ENCODE measurements at regions not wholly inside any gene's neighbourhood (a gene's known extent, or its start where the extent isn't known, plus 50 kb on each side); places are given as distances from the start of the nearest gene placed in this dataset.
"Not testable (repeated sequence)": the region's sequence is repeated elsewhere in the genome, so short reads cannot be mapped to it uniquely, and the experiment has no call there.

DNA sequence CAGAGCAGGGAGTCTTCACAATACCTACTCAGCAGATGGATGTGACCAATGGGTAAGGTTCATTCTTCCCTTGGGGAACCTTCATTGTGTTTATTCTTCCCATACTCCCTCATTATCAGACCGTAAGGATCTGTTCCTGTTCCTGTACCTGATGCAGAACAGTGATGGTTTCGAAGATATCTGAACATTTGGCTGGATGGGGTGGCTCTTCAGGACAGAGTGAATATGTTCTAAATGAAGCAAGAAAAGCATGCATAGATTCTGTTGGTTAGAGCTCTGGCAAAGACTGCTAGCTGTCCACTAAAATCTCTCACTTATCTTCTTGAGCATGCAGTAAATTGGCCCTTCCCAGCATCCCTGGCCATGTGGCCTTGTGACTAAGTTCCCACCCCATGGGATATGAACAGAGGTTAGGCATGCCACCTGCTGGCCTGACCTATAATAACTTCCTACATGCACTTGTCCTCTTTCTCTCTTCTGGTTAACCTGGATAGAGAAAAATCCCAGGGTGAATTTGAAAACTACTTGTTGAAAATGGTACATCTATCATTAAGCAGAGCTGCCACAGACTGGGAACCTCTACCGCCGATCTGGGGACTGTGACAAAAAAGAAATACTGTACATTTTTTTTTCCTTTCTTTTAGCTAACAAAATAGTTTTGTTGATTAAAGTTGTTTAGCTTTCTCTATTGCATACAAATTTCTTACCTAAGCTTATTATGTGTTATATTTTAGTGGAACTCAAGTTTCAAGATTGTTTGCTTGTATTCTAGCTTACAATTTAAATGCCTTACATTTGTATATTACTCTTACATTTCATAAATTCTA, 60.0 kb upstream of the BANK1 start:
- peak; percentile 62 for DNase-seq (ENCODE audit: low read depth)

DNA sequence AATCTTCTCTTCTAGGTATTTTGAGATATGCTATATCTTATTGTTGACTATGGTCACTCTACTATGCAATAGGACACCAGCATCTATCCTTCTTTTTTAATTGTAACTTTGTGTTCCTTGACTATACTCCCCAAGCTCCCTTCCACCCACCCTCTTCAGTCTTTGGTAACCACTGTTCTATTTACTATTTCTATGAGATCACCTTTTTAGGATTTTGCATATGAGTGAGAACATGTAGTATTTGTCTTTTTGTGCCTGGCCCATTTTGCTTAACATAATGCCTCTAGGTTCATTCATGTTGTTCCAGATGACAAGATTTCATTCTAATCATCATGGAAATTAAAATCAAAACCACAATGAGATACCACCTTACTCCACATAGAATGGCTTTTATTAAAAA, 63.3 kb upstream of the BANK1 start:
- no peak for DNase-seq (ENCODE audit: low read depth)

DNA sequence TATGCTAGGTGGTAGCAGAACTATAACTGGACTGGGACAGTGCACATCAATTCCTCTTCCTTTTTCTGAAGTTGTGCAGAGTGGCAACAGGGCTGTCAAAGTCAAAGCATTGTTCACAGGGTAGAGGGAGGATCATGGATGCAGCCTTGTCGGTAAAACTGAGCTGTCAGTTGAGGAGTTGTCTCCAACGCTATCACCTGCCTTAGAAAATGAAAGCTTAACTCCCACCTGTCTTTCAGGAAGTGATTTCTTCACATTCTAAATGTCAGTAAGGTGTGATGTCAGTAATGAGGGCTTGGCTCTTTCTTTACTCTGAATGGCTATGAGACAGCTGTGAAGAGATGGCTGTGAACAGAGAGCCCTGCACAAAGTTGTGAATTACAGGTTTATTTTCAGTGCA, 66.4 kb upstream of the BANK1 start:
- no peak for DNase-seq (ENCODE audit: low read depth)

DNA sequence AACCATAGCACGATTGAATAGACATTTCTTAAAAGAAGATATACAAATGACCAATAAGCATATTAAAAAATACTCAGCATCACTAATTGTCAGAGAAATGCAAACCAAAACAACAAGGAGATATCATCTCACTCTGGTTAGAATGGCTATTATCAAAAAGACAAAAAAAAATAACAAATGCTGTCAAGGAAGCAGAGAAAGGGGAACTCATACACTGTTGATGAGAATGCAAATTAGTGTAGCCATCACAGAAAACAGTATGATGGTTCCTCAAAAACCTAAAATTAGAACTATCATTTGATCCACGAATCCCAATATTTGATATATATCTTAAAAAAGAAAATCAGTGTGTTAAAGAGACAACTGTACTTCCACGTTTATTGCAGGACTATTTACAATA, 71.7 kb upstream of the BANK1 start:
- DNase-seq (ENCODE audit: low read depth): no peak

DNA sequence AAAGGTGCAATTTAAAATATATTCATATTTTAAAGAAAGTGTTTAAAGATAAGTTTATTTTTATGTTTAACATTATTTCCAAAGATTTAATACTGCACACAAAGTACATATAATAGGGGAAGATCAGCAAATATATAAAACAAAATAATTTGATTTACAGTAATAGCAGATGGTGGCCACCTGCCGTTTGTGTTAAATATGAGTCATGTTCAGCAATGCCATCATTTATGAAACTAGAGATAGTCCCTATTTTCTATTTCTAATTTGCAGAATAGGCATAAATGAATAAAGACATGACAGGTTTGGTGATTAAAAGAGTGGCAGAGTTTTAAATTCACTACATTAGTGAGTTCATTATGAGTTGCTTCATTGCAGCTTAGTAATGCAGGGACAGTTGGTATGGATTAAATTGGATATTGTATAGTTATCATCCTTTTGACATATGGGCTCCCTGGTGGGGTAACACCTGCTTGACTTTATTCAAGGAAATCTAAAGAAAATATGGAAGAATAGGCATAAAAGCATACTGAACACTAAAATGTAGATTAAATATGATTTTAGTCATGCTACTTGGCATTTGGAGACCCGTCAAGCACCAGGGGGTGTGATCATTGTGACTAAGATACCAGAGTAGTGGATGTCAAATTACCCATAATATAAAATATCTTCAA, 78.8 kb upstream of the BANK1 start:
- DNase-seq (ENCODE audit: low read depth): no peak

DNA sequence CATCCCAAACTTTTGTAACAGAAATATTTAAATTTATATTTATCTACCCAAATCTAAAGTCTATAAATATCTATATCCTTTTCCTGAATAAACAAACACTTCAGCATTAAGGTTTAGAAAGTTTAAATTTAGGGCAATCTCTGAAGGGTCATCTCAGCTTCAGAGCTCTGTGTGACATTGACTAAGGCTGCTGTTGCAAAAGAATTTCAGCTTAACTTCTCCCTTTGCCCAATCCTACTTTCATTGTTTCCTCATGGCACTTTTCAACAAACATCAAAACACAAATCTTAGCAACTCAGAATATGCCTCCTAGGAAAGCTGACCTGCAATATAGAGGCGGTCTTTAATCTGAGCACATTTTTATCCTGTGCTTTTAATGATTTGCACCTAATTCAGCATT, 79.7 kb upstream of the BANK1 start:
- no peak for DNase-seq (ENCODE audit: low read depth)

DNA sequence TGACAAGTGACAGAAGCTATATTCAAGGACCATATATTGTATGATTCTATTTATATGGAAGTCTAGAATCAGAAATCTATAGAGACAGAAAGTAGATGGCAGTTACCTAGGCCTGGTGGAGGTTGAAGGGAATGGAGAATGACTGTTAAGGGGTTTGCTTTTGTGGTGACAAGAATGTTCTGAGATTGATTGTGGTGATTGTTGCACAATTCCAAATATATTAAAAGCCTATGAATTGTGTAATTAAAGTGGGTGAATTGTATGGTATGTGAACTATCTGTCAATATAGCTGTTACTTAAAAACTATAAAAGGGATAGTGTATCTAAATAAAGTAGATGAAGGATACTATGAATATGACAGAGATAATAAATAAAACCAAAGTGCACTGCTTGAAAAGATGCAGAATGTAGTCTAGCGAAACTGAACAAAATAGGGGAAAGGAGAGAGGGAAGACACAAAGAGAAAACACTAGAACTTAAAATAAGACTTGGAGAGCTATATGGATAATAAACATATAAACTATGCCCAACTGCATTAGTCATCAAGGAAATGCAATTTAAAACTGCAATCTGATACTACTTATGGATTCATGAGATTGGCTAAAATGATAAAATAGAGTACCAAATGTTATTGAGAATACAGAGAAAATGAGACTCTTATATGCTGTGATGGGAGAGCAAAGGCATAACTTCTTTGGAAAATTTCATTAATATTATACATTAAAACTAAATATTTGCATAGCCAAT, 82.1 kb upstream of the BANK1 start:
- no peak for DNase-seq (ENCODE audit: low read depth)

DNA sequence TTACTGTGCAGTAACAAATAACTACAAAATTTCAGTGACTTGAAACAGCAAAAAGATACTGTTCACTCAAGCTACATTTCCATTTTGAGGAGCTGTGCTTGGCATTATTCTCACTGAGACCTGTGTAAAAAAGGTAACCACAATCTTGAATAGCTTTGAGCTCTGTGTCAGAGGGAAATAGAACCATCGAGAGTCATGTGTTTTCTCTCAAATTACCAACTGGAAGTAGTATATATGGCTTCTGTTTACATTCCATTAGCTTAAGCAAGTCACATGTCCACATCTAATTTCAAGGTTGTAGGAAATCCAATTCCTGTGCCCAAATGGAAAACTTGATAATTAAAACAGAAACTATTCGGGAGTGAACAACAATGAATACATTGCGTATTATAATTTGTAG, 82.9 kb upstream of the BANK1 start:
- no peak for DNase-seq (ENCODE audit: low read depth)

DNA sequence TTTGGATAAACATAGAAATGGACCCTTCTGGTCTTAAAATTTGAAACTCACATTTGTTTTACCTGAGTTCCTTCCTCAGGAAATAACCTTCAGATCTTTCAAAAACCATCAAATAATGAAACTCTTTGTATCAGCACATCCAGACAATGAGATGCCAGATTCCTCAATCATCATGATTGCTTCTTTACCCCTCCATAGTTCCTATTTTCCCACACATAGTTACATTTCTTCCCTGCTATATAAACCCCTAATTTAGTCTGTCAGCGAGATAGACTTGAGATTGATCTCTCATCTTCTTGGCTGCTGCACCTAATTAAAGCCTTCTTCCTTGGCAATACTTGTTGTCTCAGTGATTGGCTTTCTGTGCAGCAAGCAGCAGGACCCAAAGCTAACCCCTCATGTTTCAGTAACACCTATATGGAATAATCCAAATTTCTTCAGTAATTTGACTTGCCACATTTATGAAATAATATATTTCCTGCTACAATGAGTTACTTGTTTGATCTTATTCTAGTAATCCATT, 83.9 kb upstream of the BANK1 start:
- DNase-seq (ENCODE audit: low read depth): no peak

DNA sequence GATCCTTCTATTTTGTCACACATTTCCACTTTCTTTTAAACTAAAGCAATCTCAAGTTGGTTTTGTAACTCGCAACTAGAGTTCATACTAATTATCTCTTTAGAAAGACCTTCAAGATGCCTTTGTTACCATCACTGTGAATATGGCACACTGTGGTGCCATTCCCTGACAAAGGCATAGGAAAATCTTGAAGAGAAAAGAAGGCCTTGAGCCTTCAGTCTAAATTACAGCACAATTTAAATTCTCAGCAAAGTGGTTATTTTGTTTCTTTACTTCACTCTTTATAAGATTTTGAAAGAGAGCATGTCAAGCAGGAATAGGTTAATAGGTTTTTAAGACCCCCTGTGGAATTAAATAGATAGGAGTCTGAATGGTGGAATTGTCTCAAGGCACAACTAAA, 89.0 kb upstream of the BANK1 start:
- no peak for DNase-seq (ENCODE audit: low read depth)

DNA sequence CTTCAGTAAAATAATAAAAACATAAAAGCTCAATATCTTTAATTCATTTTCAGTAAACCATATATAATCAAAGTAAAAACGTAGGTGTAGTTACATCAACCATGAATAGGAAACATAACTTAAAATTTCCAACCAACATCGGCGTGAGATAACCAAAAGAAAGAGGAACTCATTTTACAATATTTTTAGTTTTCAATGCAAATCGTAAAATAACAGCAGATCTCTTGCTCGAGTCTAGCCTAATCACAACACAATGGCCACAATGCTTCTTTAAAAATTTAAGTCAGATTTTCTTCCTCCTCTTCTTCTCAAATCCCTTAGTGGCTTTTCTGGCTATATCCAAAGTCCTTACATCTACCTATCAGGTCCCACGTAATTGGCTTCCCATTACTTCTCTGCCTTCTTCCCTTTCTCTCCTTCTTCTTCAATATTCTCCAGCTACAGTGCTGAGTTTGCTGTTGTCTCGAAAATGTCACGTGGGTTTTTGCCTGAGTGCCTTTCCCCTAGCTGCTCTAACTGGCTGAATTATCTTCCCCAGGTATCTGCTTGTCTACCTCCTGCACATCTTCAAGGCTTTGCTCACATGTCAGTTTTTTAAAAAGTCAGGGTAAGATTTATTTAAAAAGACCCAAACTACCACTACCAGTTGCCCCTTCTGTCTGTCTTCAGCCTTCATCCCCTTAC, 90.9 kb upstream of the BANK1 start:
- DNase-seq (ENCODE audit: low read depth): no peak

DNA sequence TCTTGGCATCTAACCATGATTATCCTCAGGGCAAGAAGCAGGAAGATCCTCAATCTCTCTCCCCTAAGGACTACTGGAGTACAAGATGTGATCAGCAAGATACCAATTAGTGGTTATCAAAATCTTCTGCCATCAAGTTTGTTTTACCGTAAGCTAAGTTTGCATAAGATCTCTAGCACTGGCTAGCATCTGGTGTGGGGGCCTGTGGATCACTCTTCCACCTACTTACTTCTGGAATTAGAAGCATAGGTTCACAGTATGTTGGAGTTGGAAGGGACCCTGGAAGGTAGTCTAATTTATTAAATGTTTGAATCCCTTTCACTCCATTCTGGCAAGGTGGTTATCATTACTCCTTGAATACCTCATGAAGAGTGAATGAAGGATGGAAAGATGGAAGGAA, 93.3 kb upstream of the BANK1 start:
- no peak for DNase-seq (ENCODE audit: low read depth)

DNA sequence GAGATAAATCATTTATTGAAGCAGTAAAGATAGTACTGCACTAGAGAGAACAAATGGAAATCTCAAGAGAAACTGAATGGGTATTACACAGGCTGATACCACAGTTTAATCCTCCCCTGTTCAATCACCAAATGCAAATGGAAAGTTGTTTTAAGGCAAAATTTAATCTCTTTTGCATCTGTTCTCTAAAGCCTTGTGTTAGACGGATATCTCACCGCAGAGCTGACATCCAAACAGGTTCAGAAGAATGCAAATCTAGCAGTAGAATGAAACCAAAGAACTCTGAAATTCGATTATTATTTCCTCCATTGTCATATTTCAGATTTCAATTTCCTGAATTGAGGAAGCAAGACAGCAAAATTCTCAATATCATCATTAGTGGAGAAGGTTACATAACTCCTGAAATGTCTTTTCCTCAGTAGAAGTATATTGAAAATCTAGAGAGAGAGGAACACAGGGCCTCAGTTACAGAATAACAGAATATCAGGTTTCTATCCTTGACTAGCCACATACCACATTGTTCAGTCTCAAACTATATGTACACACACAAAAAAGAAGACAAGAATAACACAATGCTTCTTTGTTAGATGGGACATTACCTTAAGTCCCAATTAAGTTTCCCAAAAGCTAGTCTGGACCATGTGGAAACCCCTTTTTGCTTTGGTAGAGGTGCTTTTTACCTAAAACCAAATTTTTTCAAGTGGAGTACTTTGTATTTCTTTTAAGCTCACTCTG, 94.1 kb upstream of the BANK1 start:
- no peak for DNase-seq (ENCODE audit: low read depth)

DNA sequence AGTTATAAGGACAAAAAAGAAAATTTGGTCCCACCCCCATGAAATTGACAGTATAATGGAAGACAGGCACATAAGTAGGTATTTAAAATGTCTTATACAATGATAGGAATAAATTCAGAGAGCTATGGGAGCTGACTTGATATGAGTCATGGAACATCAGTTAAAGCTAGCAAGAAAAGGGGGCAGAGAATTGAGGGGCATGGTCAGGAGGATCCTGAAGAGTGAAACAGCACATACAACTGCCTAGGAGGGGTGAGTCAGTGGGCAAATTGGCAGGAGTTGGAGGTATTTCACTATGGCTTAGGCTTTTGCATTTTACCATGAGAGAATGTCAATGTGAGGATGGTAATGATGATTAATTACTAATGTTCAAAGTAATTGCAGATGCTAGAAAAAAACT, 95.4 kb upstream of the BANK1 start:
- DNase-seq (ENCODE audit: low read depth): peak; percentile 11

DNA sequence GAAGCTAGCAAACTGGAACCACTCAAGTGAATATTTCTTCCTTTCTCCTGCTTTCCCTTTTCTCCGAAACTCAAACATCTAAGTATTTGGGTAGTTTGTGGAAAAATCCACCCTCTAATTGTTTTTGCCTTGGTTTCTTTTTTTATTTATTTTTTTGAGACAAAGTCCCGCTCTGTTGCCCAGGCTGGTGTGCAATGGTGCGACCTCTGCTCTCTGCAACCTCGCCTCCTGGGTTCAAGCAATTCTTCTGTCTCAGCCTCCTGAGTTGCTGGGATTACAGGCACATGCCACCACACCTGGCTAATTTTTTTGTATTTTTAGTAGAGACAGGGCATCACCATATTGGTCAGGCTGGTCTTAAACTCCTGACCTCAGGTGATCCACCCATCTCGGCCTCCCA, 96.1 kb upstream of the BANK1 start:
- not testable (repeated sequence) for DNase-seq (ENCODE audit: low read depth)

DNA sequence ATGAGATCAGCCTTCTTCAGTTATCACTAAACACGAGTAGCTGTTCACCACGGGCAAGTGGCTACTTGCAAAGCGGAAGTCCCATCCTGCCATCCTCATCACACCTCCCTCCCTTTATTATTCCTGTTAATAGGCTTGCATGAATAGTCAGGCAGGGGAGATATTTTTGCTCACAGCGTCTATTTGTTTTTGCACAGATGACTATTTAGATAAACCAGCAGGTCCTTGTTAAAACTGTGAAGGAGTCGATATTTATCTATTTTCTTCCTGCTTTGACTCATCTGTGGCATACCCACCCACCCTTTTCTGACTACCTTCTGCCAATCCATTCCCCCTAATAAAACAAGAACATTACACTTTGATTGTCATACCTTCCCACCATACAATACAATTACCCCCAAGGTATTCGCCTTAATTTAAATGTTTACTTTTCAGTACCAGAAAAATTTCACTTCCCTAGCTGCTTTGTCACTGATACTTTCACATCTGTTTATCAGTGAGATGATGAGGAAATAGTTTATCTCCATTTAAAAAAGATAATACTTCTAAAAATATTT, 96.6 kb upstream of the BANK1 start:
- no peak for DNase-seq (ENCODE audit: low read depth)

DNA sequence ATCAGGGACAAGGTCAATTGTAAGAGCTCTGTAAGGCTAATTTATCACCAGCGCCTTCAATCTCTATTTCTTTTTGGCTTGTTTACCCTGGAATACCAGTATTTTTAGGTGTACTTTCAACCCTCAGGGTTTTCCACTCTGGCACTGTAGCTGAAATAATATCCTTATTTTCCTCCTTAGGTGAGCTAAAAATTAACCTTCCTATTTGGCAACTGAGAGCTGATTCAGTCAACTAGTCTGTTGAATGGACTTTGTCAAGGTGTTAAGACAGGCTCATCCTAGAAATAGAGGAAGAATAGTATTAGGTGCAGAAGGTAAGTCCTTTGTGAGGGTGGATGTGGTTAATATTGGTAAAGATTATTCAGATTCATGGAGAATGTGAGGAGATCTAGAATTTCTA, 101.3 kb upstream of the BANK1 start:
- DNase-seq (ENCODE audit: low read depth): no peak

DNA sequence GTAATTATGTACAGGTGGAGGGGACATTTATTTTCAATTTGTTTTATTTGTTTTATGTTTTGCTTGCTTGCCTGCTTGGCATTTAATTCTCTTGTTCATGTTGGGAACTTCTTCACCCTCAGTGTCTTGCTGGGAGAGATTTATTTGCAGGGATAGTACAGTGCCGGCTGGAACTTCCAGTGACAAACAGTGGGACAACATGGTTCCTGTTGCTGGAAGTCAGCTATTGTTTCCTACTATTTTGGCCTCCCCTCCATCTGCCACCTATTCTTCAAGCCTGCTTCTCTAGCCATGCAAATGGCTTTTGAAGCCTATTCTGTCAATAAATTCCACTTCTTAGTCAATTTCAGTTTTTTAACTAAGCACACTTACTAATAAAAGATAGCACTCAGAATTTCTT, 105.4 kb upstream of the BANK1 start:
- no peak for DNase-seq (ENCODE audit: low read depth)

DNA sequence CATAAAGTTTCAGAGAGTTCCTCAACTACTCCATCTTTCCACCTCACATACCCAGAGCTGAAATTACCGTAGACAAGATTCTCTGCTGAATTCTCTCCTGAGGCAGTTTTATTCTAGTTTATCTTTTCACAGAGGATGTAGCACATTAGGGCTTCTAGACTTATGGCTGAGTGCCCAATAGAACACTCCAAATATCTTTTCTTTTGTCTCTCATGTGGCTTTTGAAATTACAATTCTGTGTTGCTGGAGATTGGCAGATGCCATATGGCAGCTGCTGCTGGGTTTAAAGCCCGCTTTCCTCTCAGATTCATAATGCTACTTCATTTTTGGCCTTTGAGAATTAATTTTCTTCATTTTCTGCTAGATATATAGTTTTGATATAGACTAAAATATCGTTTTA, 107.6 kb upstream of the BANK1 start:
- no peak for DNase-seq (ENCODE audit: low read depth)

DNA sequence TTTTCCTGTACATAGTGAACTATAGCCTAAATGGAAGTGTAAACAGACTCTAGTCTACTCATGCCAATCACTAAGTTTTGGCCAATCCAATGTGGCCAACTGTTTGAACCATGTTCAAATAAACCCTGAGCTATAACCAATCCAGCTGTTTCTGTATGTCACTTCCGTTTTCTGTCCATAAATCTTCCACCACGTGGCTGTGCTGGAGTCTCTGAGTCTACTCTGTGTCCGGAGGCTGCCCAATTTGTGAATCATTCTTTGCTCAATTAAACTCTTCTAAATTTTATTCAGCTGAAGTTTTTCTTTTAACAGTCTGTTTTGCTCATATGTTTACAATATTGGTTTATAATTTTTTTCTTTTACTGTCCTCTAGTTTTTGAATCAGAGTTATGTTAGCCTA, 112.3 kb upstream of the BANK1 start:
- DNase-seq (ENCODE audit: low read depth): no peak

DNA sequence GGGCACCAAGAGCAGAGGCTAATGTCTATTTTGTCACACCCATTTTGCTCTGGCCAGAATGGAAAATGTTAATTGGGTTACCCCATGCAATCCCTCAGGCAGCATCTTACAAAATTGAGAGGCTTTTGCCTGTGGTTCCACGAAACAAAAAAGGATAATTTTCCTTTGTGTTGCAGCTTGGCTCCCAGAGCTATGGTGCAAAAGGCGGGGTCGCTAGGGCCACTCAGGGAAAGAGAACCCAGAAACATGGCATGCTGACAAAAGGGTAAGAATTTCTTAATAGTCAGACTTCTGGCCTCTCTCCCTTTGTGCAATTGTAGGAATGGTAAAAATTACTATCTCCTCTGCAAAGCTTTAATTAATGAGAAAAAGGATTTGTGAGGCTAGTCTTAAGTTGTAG, 119.6 kb upstream of the BANK1 start:
- DNase-seq (ENCODE audit: low read depth): no peak
